HG03342 (cell line): ENCODE measurements at regions not wholly inside any gene's neighbourhood (a gene's known extent, or its start where the extent isn't known, plus 50 kb on each side); places are given as distances from the start of the nearest gene placed in this dataset.
A peak's percentile ranks its signal among the peaks of the same experiment; 100 is the strongest.

Experiments
- ATAC-seq: cut with Tn5 transposase; IDR thresholded peaks from one replicate; pipeline ENCODE4 v1.9.1; 2021; ENCODE audit warnings: mild to moderate bottlenecking, moderate library complexity; ENCODE audit not compliant: unreplicated experiment

DNA sequence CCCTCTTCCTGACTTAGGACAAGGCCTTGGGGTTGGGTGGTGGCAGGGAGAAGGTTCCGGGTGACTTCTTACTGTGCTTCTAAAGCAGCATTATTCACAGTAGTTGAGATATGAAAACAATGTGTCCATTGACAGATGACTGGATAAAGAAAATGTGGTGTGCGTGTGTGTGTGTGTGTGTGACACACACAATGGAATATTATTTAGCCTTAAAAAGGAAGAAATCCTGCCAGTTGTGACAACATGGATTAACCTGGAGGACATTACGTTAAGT is 128.1 kb upstream of the RASGRP1 start:
- no peak for ATAC-seq

- ATAC-seq = no peak
These were observed 130.9 kb upstream of the RASGRP1 start for GRCh38 chr15:38695249-38696108.

GRCh38 chr15:38696109-38696727 is 131.6 kb upstream of the RASGRP1 start:
- peak; percentile 64 for ATAC-seq

DNA sequence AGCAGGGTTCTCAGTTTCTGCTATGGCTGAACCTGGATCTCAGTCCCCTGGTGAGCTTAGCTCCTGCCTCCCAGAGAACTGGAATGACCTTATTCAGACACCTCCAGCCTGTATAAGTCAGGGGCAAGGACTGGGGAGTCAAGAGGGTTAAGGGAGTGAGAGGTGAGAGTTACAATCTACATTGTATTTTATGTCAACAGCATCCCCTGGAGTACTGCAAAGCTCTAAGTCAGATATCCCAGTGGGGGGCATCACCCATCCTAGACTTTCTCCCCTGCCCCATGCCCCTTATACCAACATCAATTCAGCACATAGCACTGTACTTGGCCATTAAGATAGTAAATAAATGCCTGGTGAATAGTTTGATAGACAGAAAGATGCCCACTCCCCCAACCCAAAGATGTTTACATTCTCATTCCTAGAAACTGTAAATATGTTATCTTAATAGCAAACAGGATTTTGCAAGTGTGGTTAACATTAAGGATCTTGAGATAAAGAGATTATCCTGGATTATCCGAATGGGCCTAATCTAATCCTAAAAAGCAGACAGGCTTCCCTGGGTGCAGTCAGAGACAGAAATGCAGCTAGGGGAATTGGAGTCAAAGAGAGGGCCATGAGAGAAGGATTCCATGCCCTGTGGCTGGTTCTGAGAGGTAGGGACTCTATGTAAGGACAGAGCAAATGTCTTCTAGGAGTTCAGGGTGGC is 132.3 kb upstream of the RASGRP1 start:
- ATAC-seq = no peak

DNA sequence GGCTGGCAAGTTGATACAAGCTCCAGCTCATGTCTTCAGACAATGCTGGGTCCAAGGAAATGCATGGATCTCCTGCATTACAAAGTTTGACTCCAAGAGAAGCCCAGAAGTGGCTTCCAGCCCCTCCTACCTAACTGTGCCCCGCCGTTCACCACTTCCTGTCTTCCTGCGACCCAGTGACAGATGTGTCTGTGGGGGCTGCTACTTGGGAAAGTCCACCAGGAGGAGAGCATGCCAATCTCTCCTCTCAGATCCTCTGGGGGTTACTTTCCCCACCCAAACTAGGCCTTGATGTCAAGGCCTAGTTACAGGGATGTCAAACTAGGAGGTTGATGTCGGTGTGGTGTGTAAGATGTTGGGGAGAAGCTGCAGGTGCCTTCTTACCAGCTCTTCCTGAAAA is 133.6 kb upstream of the RASGRP1 start:
- ATAC-seq = no peak

DNA sequence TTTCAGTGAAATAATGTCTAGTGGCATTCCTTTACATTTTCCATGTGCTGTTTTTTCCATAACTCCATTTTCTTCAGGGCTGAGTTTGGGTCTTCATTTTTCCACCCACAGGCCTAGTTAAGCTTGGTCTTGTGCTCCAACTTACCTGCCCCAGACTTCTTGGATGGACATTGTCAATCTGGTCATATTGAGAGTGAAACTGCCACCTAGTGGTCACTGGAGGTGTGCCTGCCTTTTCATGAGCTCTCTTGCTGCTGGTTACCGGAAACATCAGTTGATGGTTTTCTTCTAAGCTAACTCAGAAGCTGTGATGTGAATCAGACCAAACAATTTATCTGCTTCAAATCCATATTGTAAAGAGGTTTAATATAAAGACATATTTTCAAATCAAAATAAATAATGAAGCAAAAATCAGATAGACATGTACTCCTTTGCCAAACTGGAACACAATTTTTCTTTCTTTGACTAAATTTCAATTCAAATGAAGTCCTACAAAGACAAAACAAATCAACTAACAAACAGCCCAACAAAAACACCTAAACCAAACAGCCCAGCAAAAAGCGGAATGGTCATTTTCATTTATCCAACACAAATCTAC is 135.1 kb upstream of the RASGRP1 start:
- peak; percentile 52 for ATAC-seq

DNA sequence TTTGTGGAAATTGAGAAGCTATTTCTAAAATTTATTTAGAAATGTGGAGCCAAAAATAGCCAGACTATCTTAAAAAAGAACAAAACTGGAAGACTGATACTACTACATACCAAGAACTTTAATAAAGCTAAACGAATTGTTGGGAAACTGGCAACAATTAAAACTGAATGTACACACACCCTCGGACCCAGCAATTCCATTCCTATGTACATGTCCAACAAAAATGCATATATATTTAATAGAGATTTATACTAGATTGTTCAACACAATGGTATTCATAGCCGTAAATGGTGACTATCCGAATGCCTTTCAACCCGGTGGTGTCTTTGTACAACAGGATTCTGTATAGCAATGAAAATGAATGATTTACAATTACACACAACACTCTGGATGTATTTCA is 136.5 kb upstream of the RASGRP1 start:
- no peak for ATAC-seq

DNA sequence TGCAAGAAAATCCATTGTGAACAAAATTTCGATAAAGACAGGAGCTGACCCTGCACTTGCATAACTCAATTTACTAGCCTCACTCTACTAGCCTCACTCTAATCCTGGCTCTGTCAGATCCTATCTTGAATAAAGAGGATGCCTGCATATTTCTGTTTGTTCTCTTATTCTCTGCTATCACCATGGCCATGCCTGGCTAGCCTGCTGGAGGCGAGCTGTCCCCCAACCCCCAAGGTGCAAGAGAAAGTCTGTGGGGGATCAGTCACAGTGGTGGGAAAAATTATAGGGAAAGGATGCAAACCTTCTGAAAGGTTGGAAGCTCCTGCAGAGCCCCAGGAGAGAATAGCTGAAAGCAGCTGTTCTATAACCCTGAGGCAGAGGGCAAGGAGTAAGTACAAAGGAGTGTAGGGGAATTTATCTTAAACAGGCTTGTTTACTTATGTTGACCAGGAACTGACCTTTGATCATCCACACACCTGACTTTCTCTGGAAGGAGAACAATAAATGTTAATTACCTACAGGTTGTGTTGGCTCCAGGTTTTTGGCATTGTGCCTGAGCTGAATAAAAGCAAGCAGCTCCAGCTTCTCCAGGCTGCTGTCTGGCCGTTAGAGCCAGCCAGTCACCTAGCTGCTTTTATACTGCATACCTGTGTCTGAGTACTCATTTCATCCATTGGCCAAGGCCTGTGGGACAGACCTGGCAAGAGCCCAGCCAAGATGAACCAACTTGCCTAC is 137.7 kb upstream of the RASGRP1 start:
- ATAC-seq = no peak

- no peak for ATAC-seq
These were observed 141.0 kb upstream of the RASGRP1 start for GRCh38 chr15:38705436-38706219.

GRCh38 chr15:38706956-38707355 is 142.3 kb upstream of the RASGRP1 start:
- no peak for ATAC-seq

GRCh38 chr15:38707802-38708671 is 143.4 kb upstream of the RASGRP1 start:
- peak; percentile 87 for ATAC-seq

DNA sequence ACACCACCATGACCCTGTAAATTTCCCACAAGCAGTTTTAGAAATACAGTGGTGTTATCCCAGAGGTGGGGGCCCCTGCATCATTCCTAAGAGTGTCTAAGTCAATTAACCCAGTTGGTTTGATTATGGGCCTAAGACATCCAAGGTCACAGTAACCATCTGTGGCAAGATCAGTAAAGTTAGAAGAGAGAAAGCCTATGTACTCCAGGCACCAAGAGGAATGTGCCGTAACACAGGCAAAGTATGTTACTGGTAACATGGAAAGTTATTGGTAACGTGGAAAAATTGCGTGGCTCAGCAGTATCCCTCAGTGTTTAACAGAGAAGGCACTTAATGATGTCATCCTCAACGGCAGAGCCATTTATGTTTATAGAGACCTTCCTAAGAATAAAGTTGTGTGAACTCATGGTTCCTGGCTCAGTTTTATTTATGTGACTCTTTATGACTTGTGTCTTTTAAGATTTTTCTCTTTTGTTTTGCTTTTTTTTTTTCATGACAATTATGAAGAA is 144.1 kb upstream of the RASGRP1 start:
- ATAC-seq = no peak

GRCh38 chr15:38709196-38709595 is 144.6 kb upstream of the RASGRP1 start:
- ATAC-seq = no peak

DNA sequence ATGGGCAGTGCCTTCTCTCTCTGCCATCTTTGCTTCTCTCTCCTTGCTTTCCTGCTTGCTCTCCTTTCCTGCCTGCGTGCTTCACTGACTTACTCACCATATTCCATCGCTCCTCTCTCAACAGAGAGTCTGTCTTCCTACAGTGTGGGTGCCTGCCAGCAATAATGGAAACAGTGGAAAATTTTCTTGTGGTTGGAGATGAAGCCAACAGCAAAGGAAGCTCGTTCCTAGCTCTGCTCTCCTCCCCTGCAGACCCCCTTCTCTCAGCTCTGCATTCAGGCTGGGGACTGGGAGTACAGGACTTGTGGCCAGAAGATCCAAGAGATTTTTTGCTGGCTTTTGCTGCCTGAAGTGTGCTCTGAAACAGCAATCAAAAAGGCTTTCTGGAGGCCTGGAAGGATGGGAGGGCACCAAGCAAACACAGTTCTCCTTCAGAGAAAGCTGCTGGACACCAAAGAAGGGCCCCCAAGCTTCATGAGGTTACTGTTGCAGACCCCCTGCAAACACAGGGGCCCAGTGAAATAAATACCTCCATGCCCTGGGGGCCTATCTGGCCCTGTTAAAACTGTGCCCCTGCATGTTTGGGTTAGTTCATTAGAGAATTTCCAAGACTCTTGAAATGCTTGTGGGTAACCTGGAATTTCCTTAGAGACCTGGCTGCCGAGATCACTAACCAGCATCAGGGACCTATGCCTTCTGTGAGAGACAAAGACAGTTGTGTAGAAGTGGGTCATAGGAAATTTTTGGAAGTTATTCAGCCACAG is 149.9 kb upstream of the RASGRP1 start:
- no peak for ATAC-seq

DNA sequence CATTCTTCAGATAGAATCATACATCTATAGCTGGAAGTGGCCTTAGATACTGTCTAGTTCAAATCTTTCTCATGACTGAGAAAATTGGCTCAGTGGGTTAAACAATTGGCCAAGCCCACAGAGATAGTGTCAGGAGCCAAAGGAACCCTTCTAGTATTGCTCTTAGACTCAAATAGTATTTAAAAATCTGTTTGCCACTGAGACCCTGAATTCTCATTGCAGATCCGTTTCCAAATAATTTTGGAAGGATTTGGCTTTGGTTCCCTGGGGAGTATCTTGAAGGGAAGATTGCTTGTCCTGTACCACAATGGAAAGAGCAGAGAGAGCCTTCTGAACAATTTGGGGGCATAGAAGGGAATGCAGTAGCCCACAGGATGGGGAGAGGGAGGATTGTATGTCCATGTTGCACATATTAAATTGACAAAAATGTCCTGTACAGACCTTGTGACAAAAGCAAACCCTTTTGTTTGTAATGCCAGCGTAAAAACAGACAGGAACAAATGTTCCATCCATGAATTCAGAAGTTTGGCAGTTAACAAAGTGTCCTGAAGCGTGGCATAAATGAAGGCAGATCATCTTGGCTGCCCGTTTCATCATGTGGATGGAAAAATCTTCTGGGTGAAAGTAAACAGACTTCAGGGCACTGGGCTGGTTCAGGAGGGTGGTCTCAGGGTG is 156.4 kb upstream of the RASGRP1 start:
- no peak for ATAC-seq

GRCh38 chr15:38721568-38721945 is 156.9 kb upstream of the RASGRP1 start:
- ATAC-seq = no peak

GRCh38 chr15:38722236-38722635 is 157.6 kb upstream of the RASGRP1 start:
- no peak for ATAC-seq

GRCh38 chr15:38724827-38725226 is 160.2 kb upstream of the RASGRP1 start:
- no peak for ATAC-seq
